Panc1 (cell line): ENCODE measurements at regions not wholly inside any gene's neighbourhood (a gene's known extent, or its start where the extent isn't known, plus 50 kb on each side); places are given as distances from the start of the nearest gene placed in this dataset.

Experiments used
- ATAC-seq: fragments of 200-7000 bp; cut with Tn5 transposase; 2 replicates; pipeline ENCODE4 v1.9.1; 2020; ENCODE audit warnings: mild to moderate bottlenecking, moderate library complexity
- BruUV-seq: library from RNA; stranded (reverse); fragments of 400-500 nt; replicated peaks from 2 replicates; lab custom pipeline; 2021; lab: Mats Ljungman, UMichigan
- CTCF ChIA-PET: fragments of 300-600 bp; sonication (Branson Sonifier 250); formaldehyde crosslinking; loops from one replicate; lab custom pipeline; 2022; ENCODE audit warnings: antibody characterized with exemption; lab: Charles Lee
- POLR2A ChIA-PET: fragments of 300-600 bp; sonication (Branson Sonifier 250); formaldehyde crosslinking; loops from one replicate; lab custom pipeline; 2022; ENCODE audit warnings: antibody characterized with exemption; lab: Charles Lee
- DNase-seq: peaks from one replicate; pipeline ENCODE4 v3.0.0-alpha.2; 2010; ENCODE audit warnings: low read depth, low spot score
- H3K27ac ChIP-seq: 2 replicates; pipeline ENCODE4 v1.5.1; 2011; ENCODE audit warnings: mild to moderate bottlenecking, low read length, inconsistent platforms
- H3K27me3 ChIP-seq: fragments of 200-500 bp; sonication (Bioruptor generic); 2 replicates; pipeline ENCODE4 v1.6.0; 2014; ENCODE audit warnings: low read length, inconsistent platforms; ENCODE audit not compliant: control insufficient read depth, insufficient read depth
- H3K36me3 ChIP-seq: fragments of 200-500 bp; sonication (Bioruptor generic); 2 replicates; pipeline ENCODE4 v1.5.1; 2014; ENCODE audit warnings: inconsistent platforms, mild to moderate bottlenecking, low read length, moderate library complexity; ENCODE audit not compliant: control insufficient read depth, insufficient read depth
- H3K4me1 ChIP-seq: 2 replicates; pipeline ENCODE4 v1.5.1; 2011; ENCODE audit warnings: inconsistent platforms, mild to moderate bottlenecking, low read length, moderate library complexity; ENCODE audit not compliant: control insufficient read depth, insufficient read depth
- H3K4me3 ChIP-seq, 2 experiments: 2 replicates each; pipeline ENCODE4 v1.5.1; 2011 to 2012; ENCODE audit warnings: low read depth in 2 of 2, low read length in 2 of 2, mild to moderate bottlenecking in 2 of 2, inconsistent platforms in 1 of 2, moderate library complexity in 1 of 2
- H3K9me3 ChIP-seq: fragments of 200-500 bp; sonication (Bioruptor generic); 2 replicates; pipeline ENCODE4 v1.5.1; 2014; ENCODE audit warnings: low read depth, mild to moderate bottlenecking, inconsistent platforms, low read length, moderate library complexity; ENCODE audit not compliant: control insufficient read depth, insufficient read depth
- CTCF ChIP-seq: fragments of 450-650 bp; IDR thresholded peaks from 2 replicates; pipeline ENCODE4 v1.5.1; 2017; ENCODE audit warnings: mild to moderate bottlenecking
- POLR2AphosphoS5 ChIP-seq: IDR thresholded peaks from 2 replicates; pipeline ENCODE4 v1.6.1; 2012; ENCODE audit warnings: mild to moderate bottlenecking, low read depth, low read length, moderate library complexity
- SIN3A ChIP-seq: IDR thresholded peaks from 2 replicates; pipeline ENCODE4 v1.6.1; 2012; ENCODE audit warnings: low read depth, mild to moderate bottlenecking, low read length, moderate library complexity, borderline replicate concordance; ENCODE audit not compliant: insufficient read depth
- TCF7L2 ChIP-seq: IDR thresholded peaks from 2 replicates; pipeline ENCODE4 v1.6.1; 2011; ENCODE audit warnings: mild to moderate bottlenecking, low read depth, low read length, inconsistent platforms
- in situ Hi-C: cut with HindIII; loops from 2 replicates; pipeline ENCODE4 v1.10.0; 2016; ENCODE audit warnings: low sequenced_read_pairs, low pct_unique_long_range_greater_than_20kb
- intact Hi-C: fragments of 100-400 bp; cut with micrococcal nuclease; formaldehyde crosslinking; loops from one replicate; pipeline ENCODE4 v1.10.0; 2022; ENCODE audit not compliant: unreplicated experiment
- TF ChIP-seq, protein P1 (sequence below), 2 experiments: IDR thresholded peaks; 2 replicates each; pipeline ENCODE4 v1.6.1; 2011 to 2012; ENCODE audit warnings: low read depth in 2 of 2, control low read depth in 1 of 2, low read length in 1 of 2, mild to moderate bottlenecking in 1 of 2, moderate library complexity in 1 of 2; ENCODE audit not compliant: insufficient read depth in 1 of 2

GRCh38 chr2:10989151-10989550 is 77.4 kb downstream of the KCNF1 start:
- Histone ChIP-seq H3K9me3 (no peaks in the 10 kb centered on the region), H3K36me3 (no peaks in the 10 kb centered on the region), H3K27ac (no peak overlapping the region), H3K4me1 (no peaks in the 10 kb centered on the region), H3K4me3 (no peak overlapping the region), H3K27me3 (no peaks in the 10 kb centered on the region; the same call in none of the 2 replicates)
- CTCF ChIA-PET, result no interaction called here
- BruUV-seq, result no TSS peak
- DNase-seq (no peak), ATAC-seq (no peak)
- POLR2A ChIA-PET, result no interaction called here
- intact Hi-C loops (no loop called here), in situ Hi-C loops (no loop called here)
- TF ChIP-seq CTCF (no peak), POLR2AphosphoS5 (no peak), TCF7L2 (no peak), SIN3A (no peak)
- TF ChIP-seq, protein P1, sequence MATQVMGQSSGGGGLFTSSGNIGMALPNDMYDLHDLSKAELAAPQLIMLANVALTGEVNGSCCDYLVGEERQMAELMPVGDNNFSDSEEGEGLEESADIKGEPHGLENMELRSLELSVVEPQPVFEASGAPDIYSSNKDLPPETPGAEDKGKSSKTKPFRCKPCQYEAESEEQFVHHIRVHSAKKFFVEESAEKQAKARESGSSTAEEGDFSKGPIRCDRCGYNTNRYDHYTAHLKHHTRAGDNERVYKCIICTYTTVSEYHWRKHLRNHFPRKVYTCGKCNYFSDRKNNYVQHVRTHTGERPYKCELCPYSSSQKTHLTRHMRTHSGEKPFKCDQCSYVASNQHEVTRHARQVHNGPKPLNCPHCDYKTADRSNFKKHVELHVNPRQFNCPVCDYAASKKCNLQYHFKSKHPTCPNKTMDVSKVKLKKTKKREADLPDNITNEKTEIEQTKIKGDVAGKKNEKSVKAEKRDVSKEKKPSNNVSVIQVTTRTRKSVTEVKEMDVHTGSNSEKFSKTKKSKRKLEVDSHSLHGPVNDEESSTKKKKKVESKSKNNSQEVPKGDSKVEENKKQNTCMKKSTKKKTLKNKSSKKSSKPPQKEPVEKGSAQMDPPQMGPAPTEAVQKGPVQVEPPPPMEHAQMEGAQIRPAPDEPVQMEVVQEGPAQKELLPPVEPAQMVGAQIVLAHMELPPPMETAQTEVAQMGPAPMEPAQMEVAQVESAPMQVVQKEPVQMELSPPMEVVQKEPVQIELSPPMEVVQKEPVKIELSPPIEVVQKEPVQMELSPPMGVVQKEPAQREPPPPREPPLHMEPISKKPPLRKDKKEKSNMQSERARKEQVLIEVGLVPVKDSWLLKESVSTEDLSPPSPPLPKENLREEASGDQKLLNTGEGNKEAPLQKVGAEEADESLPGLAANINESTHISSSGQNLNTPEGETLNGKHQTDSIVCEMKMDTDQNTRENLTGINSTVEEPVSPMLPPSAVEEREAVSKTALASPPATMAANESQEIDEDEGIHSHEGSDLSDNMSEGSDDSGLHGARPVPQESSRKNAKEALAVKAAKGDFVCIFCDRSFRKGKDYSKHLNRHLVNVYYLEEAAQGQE (IDR thresholded peaks at IDR 0.05; ENCODE audit: insufficient read depth in 1 of 2, low read depth in 2 of 2, low read length in 1 of 2), result no peak

GRCh38 chr2:10989782-10990181 is 78.0 kb downstream of the KCNF1 start:
- TF ChIP-seq TCF7L2, result no peak
- TF ChIP-seq CTCF, result no peak
- no peak for TF ChIP-seq SIN3A
- TF ChIP-seq, protein P1 (IDR thresholded peaks at IDR 0.05; ENCODE audit: insufficient read depth in 1 of 2, low read depth in 2 of 2, low read length in 1 of 2), result no peak
- no peak for TF ChIP-seq POLR2AphosphoS5

More at GRCh38 chr2:10989782-10990181, 78.0 kb downstream of the KCNF1 start:
- ChIA-PET CTCF (no interaction called here), POLR2A (no interaction called here)
- Histone ChIP-seq H3K27me3 (no peaks in the 10 kb centered on the region; the same call in none of the 2 replicates), H3K4me1 (no peaks in the 10 kb centered on the region), H3K9me3 (no peaks in the 10 kb centered on the region), H3K36me3 (no peaks in the 10 kb centered on the region), H3K4me3 (no peak overlapping the region), H3K27ac (no peak overlapping the region)
- DNase-seq (no peak), ATAC-seq (no peak)
- BruUV-seq, result no TSS peak
- in situ Hi-C loops, result no loop called here
- intact Hi-C loops, result no loop called here
